ENCODE measurements at regions not wholly inside any gene's neighbourhood (a gene's known extent, or its start where the extent isn't known, plus 50 kb on each side); places are given as distances from the start of the nearest gene placed in this dataset.
"Not testable (repeated sequence)": the region's sequence is repeated elsewhere in the genome, so short reads cannot be mapped to it uniquely, and the experiment has no call there.

DNA sequence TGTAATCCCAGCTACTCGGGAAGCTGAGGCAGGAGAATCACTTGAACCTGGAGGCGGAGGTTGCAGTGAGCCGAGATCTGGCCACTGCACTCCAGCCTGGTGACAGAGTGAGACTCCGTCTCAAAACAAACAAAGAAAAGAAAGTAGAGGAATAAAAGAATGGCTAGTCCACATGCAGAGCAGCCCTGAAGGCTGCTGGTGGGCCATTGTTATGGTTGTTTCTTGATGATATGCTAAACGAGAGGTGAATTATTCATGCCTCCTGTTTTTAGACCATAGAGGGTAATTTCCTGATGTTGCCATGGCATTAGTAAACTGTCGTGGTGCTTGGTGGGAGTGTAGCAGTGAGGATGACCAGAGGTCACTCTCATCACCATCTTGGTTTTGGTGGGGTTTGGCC lies 53.3 kb upstream of the DHRSX start:
- TF ChIP-seq POLR2A, EP300, POLR2AphosphoS5 (IDR thresholded peaks at IDR 0.05): not testable (repeated sequence)
- TF ChIP-seq, protein P1, sequence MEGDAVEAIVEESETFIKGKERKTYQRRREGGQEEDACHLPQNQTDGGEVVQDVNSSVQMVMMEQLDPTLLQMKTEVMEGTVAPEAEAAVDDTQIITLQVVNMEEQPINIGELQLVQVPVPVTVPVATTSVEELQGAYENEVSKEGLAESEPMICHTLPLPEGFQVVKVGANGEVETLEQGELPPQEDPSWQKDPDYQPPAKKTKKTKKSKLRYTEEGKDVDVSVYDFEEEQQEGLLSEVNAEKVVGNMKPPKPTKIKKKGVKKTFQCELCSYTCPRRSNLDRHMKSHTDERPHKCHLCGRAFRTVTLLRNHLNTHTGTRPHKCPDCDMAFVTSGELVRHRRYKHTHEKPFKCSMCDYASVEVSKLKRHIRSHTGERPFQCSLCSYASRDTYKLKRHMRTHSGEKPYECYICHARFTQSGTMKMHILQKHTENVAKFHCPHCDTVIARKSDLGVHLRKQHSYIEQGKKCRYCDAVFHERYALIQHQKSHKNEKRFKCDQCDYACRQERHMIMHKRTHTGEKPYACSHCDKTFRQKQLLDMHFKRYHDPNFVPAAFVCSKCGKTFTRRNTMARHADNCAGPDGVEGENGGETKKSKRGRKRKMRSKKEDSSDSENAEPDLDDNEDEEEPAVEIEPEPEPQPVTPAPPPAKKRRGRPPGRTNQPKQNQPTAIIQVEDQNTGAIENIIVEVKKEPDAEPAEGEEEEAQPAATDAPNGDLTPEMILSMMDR (IDR thresholded peaks at IDR 0.05), result not testable (repeated sequence)

All from suprapubic skin (tissue), 4 donors.